Peyer's patch (tissue), 4 donors: ENCODE measurements at regions not wholly inside any gene's neighbourhood (a gene's known extent, or its start where the extent isn't known, plus 50 kb on each side); places are given as distances from the start of the nearest gene placed in this dataset.

Source experiments
- DNase-seq, 3 donors: peaks; one replicate each; pipeline ENCODE4 v3.0.0-alpha.2; 2017 to 2019
- H3K27ac ChIP-seq, 4 donors: fragments of 200-600 bp; sonication (generic); one replicate each; pipeline ENCODE4 v1.5.1; 2016 to 2019
- H3K27me3 ChIP-seq, 2 donors: fragments of 200-600 bp; sonication (generic); one replicate each; pipeline ENCODE4 v1.5.1; 2019
- H3K36me3 ChIP-seq, 3 donors: fragments of 200-600 bp; sonication (generic); one replicate each; pipeline ENCODE4 v1.5.1; 2016 to 2019
- H3K4me1 ChIP-seq, 4 donors: fragments of 200-600 bp; sonication (generic); one replicate each; pipeline ENCODE4 v1.5.1; 2016 to 2019
- H3K4me3 ChIP-seq, 4 donors: fragments of 200-600 bp; sonication (generic); 1 replicate in 3 of 4; 2 replicates in 1 of 4; pipeline ENCODE4 v1.5.1; 2016 to 2019; ENCODE audit warnings: mild to moderate bottlenecking in 1 of 4
- H3K9me3 ChIP-seq, 4 donors: fragments of 200-600 bp; sonication (generic); one replicate each; pipeline ENCODE4 v1.5.1; 2016 to 2019; ENCODE audit warnings: mild to moderate bottlenecking in 1 of 4
- POLR2A ChIP-seq, 2 donors: fragments of 450-650 bp; IDR thresholded peaks; one replicate each; pipeline ENCODE4 v1.5.1; 2017; ENCODE audit warnings: antibody characterized with exemption in 2 of 2, mild to moderate bottlenecking in 2 of 2, moderate library complexity in 2 of 2
- TF ChIP-seq, protein P1 (sequence below), 6 experiments: fragments of 450-650 bp in 4 of 6; fragments of 200-600 bp in 2 of 6; sonication (generic) in 1 of 6; IDR thresholded peaks; one replicate each; pipeline ENCODE4 v1.5.1; 2017 to 2019; ENCODE audit warnings: antibody characterized with exemption in 6 of 6, mild to moderate bottlenecking in 3 of 6, moderate library complexity in 1 of 6

DNA sequence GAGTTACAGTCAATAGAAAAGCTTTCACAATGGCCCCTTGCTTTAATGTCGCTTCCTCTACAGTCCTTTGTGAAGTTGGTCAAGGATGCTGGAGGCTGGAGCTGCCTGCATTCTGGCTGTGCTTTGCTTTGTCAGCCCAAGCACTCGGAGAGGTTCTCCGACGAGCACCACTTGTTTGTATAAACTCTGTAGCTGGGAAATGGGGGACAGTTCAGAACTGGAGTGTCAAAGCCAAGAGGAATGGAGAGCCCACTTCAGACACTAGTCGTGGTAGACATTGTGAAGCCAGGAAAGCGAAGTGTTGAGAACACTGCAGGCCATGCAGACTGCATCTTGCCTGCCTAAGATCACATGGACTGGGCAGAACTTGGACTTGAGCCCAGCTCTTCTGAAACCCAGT is 330.3 kb downstream of the GADD45G start:
- Histone ChIP-seq H3K9me3 (no peaks in the 10 kb centered on the region), H3K27ac (no peak overlapping the region), H3K36me3 (no peaks in the 10 kb centered on the region), H3K27me3 (no peaks in the 10 kb centered on the region), H3K4me1 (no peaks in the 10 kb centered on the region), H3K4me3 (no peak overlapping the region)
- TF ChIP-seq, protein P1, sequence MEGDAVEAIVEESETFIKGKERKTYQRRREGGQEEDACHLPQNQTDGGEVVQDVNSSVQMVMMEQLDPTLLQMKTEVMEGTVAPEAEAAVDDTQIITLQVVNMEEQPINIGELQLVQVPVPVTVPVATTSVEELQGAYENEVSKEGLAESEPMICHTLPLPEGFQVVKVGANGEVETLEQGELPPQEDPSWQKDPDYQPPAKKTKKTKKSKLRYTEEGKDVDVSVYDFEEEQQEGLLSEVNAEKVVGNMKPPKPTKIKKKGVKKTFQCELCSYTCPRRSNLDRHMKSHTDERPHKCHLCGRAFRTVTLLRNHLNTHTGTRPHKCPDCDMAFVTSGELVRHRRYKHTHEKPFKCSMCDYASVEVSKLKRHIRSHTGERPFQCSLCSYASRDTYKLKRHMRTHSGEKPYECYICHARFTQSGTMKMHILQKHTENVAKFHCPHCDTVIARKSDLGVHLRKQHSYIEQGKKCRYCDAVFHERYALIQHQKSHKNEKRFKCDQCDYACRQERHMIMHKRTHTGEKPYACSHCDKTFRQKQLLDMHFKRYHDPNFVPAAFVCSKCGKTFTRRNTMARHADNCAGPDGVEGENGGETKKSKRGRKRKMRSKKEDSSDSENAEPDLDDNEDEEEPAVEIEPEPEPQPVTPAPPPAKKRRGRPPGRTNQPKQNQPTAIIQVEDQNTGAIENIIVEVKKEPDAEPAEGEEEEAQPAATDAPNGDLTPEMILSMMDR (IDR thresholded peaks at IDR 0.05): no peak
- no peak for TF ChIP-seq POLR2A (IDR thresholded peaks at IDR 0.05)
- no peak for DNase-seq

DNA sequence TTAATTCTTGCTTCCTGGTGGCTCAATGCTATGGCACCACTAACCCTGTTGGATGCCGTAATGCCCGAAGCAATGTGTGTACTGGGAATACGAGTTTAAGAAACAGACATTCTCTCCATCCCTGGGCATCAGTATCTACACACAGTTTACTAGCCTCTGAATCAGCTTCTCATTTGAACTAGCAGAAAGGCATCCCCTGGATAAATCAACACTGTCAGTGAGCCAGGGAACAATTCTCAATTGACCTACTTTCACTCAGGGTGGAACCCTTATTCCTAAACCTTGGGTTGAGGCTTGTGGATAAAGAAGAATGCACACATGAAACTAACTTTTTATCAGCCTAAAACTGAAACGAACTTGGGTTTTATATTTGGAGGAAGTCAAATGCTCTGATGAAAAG is 331.0 kb downstream of the GADD45G start:
- Histone ChIP-seq H3K27me3 (no peaks in the 10 kb centered on the region), H3K4me3 (no peak overlapping the region), H3K27ac (no peak overlapping the region), H3K36me3 (no peaks in the 10 kb centered on the region), H3K4me1 (no peaks in the 10 kb centered on the region), H3K9me3 (no peaks in the 10 kb centered on the region)
- DNase-seq: no peak
- no peak for TF ChIP-seq POLR2A (IDR thresholded peaks at IDR 0.05)
- TF ChIP-seq, protein P1 (IDR thresholded peaks at IDR 0.05): no peak

DNA sequence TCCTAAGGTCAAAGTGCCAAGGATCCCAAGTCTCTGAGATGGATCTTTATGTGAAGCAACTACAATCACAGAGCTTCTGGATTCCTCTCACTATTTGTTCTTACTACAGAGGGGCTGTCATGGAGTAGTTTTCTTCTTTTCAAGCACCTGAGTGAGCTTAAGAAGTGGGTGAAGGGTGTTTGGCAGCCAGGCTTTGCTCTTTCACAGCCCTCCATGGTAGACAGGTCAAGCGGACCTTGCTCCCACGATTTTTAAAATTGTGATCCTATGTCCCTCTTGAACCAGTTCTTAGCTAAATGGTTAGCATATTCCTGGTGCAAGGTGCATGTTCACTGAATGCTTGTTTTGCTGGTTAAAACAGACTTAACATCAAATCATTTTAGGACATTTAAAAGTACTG is 332.2 kb downstream of the GADD45G start:
- H3K36me3 ChIP-seq: no peaks in the 10 kb centered on the region
- TF ChIP-seq, protein P1 (IDR thresholded peaks at IDR 0.05): no peak
- no peak for TF ChIP-seq POLR2A (IDR thresholded peaks at IDR 0.05)
- DNase-seq: no peak
- no peaks in the 10 kb centered on the region for H3K4me1 ChIP-seq
- H3K9me3 ChIP-seq: no peaks in the 10 kb centered on the region
- H3K4me3 ChIP-seq: no peak overlapping the region
- H3K27me3 ChIP-seq: no peaks in the 10 kb centered on the region
- no peak overlapping the region for H3K27ac ChIP-seq

DNA sequence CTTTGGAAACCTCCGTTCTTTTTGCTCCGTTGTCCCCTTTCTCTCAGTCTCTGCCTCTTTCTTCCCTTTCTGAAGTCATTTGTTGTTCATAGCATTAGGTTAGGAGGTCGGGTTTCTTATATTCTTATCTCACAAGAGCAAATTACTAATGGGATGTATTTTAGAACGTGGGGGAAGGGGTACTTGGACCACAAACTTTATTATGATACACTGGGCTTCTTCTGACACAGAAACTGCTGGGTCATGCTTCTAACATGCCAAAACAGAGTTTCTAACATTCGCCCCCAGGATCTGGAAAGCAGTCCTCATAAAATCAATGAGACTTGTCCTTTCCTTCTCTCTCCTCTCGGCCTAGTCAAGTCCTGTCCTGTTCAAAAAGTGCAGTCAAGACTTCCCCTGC is 334.4 kb downstream of the GADD45G start:
- Histone ChIP-seq H3K36me3 (no peaks in the 10 kb centered on the region), H3K4me1 (no peaks in the 10 kb centered on the region), H3K27me3 (no peaks in the 10 kb centered on the region), H3K27ac (no peak overlapping the region), H3K4me3 (no peak overlapping the region), H3K9me3 (no peaks in the 10 kb centered on the region)
- no peak for TF ChIP-seq POLR2A (IDR thresholded peaks at IDR 0.05)
- TF ChIP-seq, protein P1 (IDR thresholded peaks at IDR 0.05): no peak
- DNase-seq: no peak

DNA sequence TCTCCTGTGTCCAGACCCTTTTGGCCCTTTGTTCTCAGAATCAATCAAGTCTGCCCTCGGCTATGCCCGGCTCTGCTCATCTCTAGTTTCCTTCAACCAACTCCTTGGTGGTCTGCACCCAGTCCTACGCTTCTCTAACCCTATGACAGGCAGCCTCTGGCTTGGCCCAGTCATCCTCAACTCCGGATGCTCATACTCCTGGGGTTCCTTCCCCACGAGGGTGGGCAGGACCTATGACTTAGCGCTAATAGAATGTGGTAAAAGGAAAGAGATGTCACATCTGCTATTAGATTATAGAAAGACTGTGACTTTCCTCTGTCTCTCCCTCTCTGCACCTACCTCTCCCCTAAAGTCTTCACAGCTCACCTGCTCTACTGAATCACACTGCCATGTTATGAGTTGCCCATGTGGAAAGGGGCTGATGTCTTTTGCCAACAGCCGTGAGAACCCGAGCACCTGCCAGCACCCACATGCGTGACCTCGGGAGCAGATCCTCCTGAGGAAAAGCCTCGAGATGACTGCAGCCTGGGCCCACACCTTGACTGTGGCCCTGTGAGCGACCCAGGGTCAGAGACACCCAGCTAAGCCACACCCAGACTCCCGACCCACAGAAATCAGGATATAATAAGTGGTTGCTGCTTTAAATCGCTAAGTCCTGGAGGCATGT is 334.9 kb downstream of the GADD45G start:
- TF ChIP-seq, protein P1 (IDR thresholded peaks at IDR 0.05): no peak
- no peak for TF ChIP-seq POLR2A (IDR thresholded peaks at IDR 0.05)
- Histone ChIP-seq H3K4me3 (no peak overlapping the region), H3K27ac (no peak overlapping the region), H3K9me3 (no peaks in the 10 kb centered on the region), H3K27me3 (no peaks in the 10 kb centered on the region), H3K36me3 (no peaks in the 10 kb centered on the region), H3K4me1 (no peaks in the 10 kb centered on the region)
- DNase-seq: no peak

DNA sequence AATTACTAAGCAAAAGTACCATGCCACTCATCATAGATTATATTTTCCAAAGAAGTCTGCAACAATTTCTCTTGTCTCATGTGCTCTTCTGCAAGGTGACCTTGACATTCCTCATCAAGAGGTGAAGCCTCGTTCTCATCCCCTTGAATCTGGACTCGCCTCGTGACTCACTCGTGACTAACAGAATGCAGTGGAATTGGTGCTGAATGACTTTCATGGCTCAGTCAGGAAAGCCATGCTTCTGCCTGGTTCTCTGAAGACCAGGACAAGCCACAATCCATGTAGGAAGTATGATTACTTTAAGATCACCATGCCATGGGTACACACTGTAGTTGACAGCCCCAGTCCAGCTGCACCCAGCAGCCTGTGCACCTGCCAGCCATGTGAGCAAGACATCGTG is 335.8 kb downstream of the GADD45G start:
- Histone ChIP-seq H3K4me3 (no peak overlapping the region), H3K27ac (no peak overlapping the region), H3K9me3 (no peaks in the 10 kb centered on the region), H3K4me1 (no peaks in the 10 kb centered on the region), H3K27me3 (no peaks in the 10 kb centered on the region), H3K36me3 (no peaks in the 10 kb centered on the region)
- TF ChIP-seq, protein P1 (IDR thresholded peaks at IDR 0.05): no peak
- TF ChIP-seq POLR2A (IDR thresholded peaks at IDR 0.05): no peak
- no peak for DNase-seq
